HCT116 (cell line): ENCODE measurements at regions not wholly inside any gene's neighbourhood (a gene's known extent, or its start where the extent isn't known, plus 50 kb on each side); places are given as distances from the start of the nearest gene placed in this dataset.

ENCODE experiments used
- ATF3 ChIP-seq: IDR thresholded peaks from 2 replicates; pipeline ENCODE4 v1.6.1; 2012
- CTCF ChIP-seq, 3 experiments: fragments of 200-600 bp in 1 of 3; sonication (generic) in 1 of 3; IDR thresholded peaks in 2 of 3; conservative IDR thresholded peaks in 1 of 3; 2 replicates each; pipeline ENCODE4 v1.5.1; 2012 to 2017; ENCODE audit warnings: low read depth in 2 of 3, low read length in 2 of 3, antibody characterized with exemption in 1 of 3, borderline replicate concordance in 1 of 3, control low read depth in 1 of 3, mild to moderate bottlenecking in 1 of 3, mixed read lengths in 1 of 3, mixed run types in 1 of 3, moderate library complexity in 1 of 3; ENCODE audit not compliant: insufficient read depth in 1 of 3
- EGR1 ChIP-seq: IDR thresholded peaks from 2 replicates; pipeline ENCODE4 v1.6.1; 2012; ENCODE audit warnings: low read depth
- ELF1 ChIP-seq: IDR thresholded peaks from 2 replicates; pipeline ENCODE4 v1.6.1; 2012; ENCODE audit warnings: low read depth, borderline replicate concordance
- EZH2 ChIP-seq: fragments of 200-600 bp; sonication (generic); IDR thresholded peaks from 2 replicates; pipeline ENCODE4 v1.6.1; 2017; ENCODE audit warnings: antibody characterized with exemption, mixed run types
- JUND ChIP-seq: IDR thresholded peaks from 2 replicates; pipeline ENCODE4 v1.6.1; 2012
- POLR2A ChIP-seq: IDR thresholded peaks from 2 replicates; pipeline ENCODE4 v1.7.0; 2011; ENCODE audit warnings: borderline replicate concordance; ENCODE audit not compliant: insufficient read depth, insufficient read length; ENCODE audit errors: extremely low read depth
- RAD21 ChIP-seq: IDR thresholded peaks from 2 replicates; pipeline ENCODE4 v1.6.1; 2012; ENCODE audit warnings: low read depth, mild to moderate bottlenecking
- REST ChIP-seq: IDR thresholded peaks from 2 replicates; pipeline ENCODE4 v1.6.1; 2012; ENCODE audit warnings: low read depth
- SP1 ChIP-seq: IDR thresholded peaks from 2 replicates; pipeline ENCODE4 v1.6.1; 2012; ENCODE audit warnings: low read depth
- ZBTB33 ChIP-seq: IDR thresholded peaks from 2 replicates; pipeline ENCODE4 v1.6.1; 2011; ENCODE audit warnings: mild to moderate bottlenecking, low read length, moderate library complexity; ENCODE audit not compliant: insufficient replicate concordance; ENCODE audit errors: extremely low read depth
- ZNF274 ChIP-seq: fragments of 200-500 bp; sonication (Bioruptor generic); IDR thresholded peaks from 2 replicates; pipeline ENCODE4 v1.6.1; 2014; ENCODE audit warnings: mild to moderate bottlenecking, low read depth, low read length, inconsistent platforms

GRCh38 chr20:46804126-46804525, 90.5 kb upstream of the EYA2 start:
- TF ChIP-seq POLR2A, result no peak
- TF ChIP-seq CTCF (IDR thresholded peaks at IDR 0.05 in 2 of 3, conservative IDR thresholded peaks at IDR 0.05 in 1 of 3; ENCODE audit: borderline replicate concordance in 1 of 3, insufficient read depth in 1 of 3, low read depth in 2 of 3, low read length in 2 of 3), result no peak
- TF ChIP-seq ATF3, result no peak
- TF ChIP-seq EGR1, result no peak
- no peak for TF ChIP-seq RAD21
- no peak for TF ChIP-seq ZBTB33
- TF ChIP-seq ZNF274, result no peak
- no peak for TF ChIP-seq SP1
- TF ChIP-seq REST, result no peak
- TF ChIP-seq JUND, result no peak
- TF ChIP-seq ELF1, result no peak
- TF ChIP-seq EZH2, result no peak
